ENCODE measurements at regions not wholly inside any gene's neighbourhood (a gene's known extent, or its start where the extent isn't known, plus 50 kb on each side); places are given as distances from the start of the nearest gene placed in this dataset.

DNA sequence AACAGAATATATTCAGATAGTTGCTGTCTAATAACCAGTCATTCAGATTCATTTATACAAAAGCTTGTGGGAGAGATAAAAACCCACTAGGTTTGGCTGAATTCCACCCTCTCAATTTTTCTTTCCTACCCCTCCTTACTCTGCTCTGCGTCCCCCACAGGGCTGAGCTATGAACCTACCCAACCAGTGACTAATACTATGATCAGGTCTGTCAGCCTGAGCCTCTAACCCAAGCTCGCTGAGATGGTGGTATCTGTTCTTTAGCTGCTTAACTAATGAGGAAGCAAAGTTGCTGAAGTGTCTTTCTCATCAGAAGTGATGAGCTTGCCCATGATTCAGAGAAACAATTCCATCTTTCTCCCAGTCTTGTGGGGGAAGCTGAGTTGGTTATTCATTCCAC is 248.7 kb upstream of the GPR26 start:
- TF ChIP-seq, protein P1, sequence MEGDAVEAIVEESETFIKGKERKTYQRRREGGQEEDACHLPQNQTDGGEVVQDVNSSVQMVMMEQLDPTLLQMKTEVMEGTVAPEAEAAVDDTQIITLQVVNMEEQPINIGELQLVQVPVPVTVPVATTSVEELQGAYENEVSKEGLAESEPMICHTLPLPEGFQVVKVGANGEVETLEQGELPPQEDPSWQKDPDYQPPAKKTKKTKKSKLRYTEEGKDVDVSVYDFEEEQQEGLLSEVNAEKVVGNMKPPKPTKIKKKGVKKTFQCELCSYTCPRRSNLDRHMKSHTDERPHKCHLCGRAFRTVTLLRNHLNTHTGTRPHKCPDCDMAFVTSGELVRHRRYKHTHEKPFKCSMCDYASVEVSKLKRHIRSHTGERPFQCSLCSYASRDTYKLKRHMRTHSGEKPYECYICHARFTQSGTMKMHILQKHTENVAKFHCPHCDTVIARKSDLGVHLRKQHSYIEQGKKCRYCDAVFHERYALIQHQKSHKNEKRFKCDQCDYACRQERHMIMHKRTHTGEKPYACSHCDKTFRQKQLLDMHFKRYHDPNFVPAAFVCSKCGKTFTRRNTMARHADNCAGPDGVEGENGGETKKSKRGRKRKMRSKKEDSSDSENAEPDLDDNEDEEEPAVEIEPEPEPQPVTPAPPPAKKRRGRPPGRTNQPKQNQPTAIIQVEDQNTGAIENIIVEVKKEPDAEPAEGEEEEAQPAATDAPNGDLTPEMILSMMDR (conservative IDR thresholded peaks at IDR 0.05; ENCODE audit: low read length), result no peak
- no peak for TF ChIP-seq EZH2phosphoT487 (IDR thresholded peaks at IDR 0.05; ENCODE audit: borderline replicate concordance)
